DOHH2 (cell line): ENCODE measurements at regions not wholly inside any gene's neighbourhood (a gene's known extent, or its start where the extent isn't known, plus 50 kb on each side); places are given as distances from the start of the nearest gene placed in this dataset.

Experiments
- H3F3A ChIP-seq: fragments of 200-600 bp; sonication (generic), shearing (Covaris generic); 2 replicates; pipeline ENCODE4 v1.6.0; 2016; ENCODE audit warnings: antibody characterized with exemption, mild to moderate bottlenecking; ENCODE audit not compliant: control insufficient read depth, insufficient read depth
- H3K27ac ChIP-seq: fragments of 200-600 bp; sonication (generic); 2 replicates; pipeline ENCODE4 v1.5.1; 2014; ENCODE audit warnings: low read depth, mild to moderate bottlenecking, low read length, moderate library complexity
- H3K27me3 ChIP-seq: fragments of 200-600 bp; sonication (generic); 2 replicates; pipeline ENCODE4 v1.6.1; 2014; ENCODE audit warnings: mild to moderate bottlenecking, low read length, mixed read lengths; ENCODE audit not compliant: control insufficient read depth
- H3K36me3 ChIP-seq: fragments of 200-600 bp; sonication (generic); 2 replicates; pipeline ENCODE4 v1.6.1; 2014; ENCODE audit warnings: mild to moderate bottlenecking, low read length, moderate library complexity, mixed read lengths; ENCODE audit not compliant: control insufficient read depth
- H3K4me1 ChIP-seq: fragments of 200-600 bp; sonication (generic); 2 replicates; pipeline ENCODE4 v1.6.1; 2014; ENCODE audit warnings: mild to moderate bottlenecking, low read length, mixed read lengths; ENCODE audit not compliant: control insufficient read depth
- H3K4me2 ChIP-seq: fragments of 200-600 bp; sonication (generic); 2 replicates; pipeline ENCODE4 v1.6.0; 2014; ENCODE audit warnings: mild to moderate bottlenecking, low read length, moderate library complexity
- H3K4me3 ChIP-seq: fragments of 200-600 bp; sonication (generic); 2 replicates; pipeline ENCODE4 v1.5.1; 2014; ENCODE audit warnings: mild to moderate bottlenecking, low read length, mixed read lengths
- H3K79me2 ChIP-seq: fragments of 200-600 bp; sonication (generic); 2 replicates; pipeline ENCODE4 v1.6.1; 2014; ENCODE audit warnings: mild to moderate bottlenecking, low read length, mixed read lengths; ENCODE audit not compliant: control insufficient read depth
- H3K9me2 ChIP-seq: fragments of 200-600 bp; sonication (generic); replicated peaks from 2 replicates; pipeline ENCODE4 v1.6.1; 2014; ENCODE audit warnings: mild to moderate bottlenecking, low read length, mixed read lengths; ENCODE audit not compliant: control insufficient read depth
- H3K9me3 ChIP-seq: fragments of 200-600 bp; sonication (generic); 2 replicates; pipeline ENCODE4 v1.6.1; 2014; ENCODE audit warnings: antibody characterized with exemption, low read length, mixed read lengths; ENCODE audit not compliant: control insufficient read depth, insufficient read depth
- H4K20me1 ChIP-seq: fragments of 200-600 bp; sonication (generic); 2 replicates; pipeline ENCODE4 v1.6.0; 2014; ENCODE audit warnings: low read depth, mild to moderate bottlenecking, antibody characterized with exemption, low read length, moderate library complexity; ENCODE audit not compliant: control insufficient read depth, insufficient read depth
- CTCF ChIP-seq: fragments of 200-600 bp; sonication (generic); IDR thresholded peaks from one replicate; pipeline ENCODE4 v1.5.1; 2014; ENCODE audit warnings: antibody characterized with exemption, mild to moderate bottlenecking, low read depth, low read length; ENCODE audit not compliant: poor library complexity, severe bottlenecking
- EZH2phosphoT487 ChIP-seq: fragments of 200-600 bp; sonication (generic); IDR thresholded peaks from 2 replicates; pipeline ENCODE4 v1.6.1; 2017; ENCODE audit warnings: borderline replicate concordance, mild to moderate bottlenecking, antibody characterized with exemption, low read length, moderate library complexity, mixed read lengths

- Histone ChIP-seq H3K9me2 (no peaks in the 10 kb centered on the region), H3F3A (peaks cover 2% of the 10 kb centered on the region; the same call in 1 of the 2 replicates), H3K4me1 (no peaks in the 10 kb centered on the region), H3K4me2 (no peak overlapping the region), H3K27ac (no peak overlapping the region), H3K27me3 (no peaks in the 10 kb centered on the region), H4K20me1 (no peaks in the 10 kb centered on the region), H3K79me2 (no peaks in the 10 kb centered on the region), H3K36me3 (no peaks in the 10 kb centered on the region), H3K9me3 (no peaks in the 10 kb centered on the region), H3K4me3 (no peak overlapping the region)
- TF ChIP-seq CTCF (no peak), EZH2phosphoT487 (no peak)
Measured at GRCh38 chr21:25384782-25385181, 222.5 kb downstream of the MRPL39 start.

- Histone ChIP-seq H3K27ac (no peak overlapping the region), H3K9me3 (no peaks in the 10 kb centered on the region)
Measured at GRCh38 chr21:25383545-25383944, 223.7 kb downstream of the MRPL39 start.

GRCh38 chr21:25381936-25382452, 225.3 kb downstream of the MRPL39 start:
- no peaks in the 10 kb centered on the region for H4K20me1 ChIP-seq
- H3F3A ChIP-seq, result peaks cover 2% of the 10 kb centered on the region; the same call in 1 of the 2 replicates

More at GRCh38 chr21:25383545-25383944, 223.7 kb downstream of the MRPL39 start:
- Histone ChIP-seq H3F3A (peaks cover 2% of the 10 kb centered on the region; the same call in 1 of the 2 replicates), H3K4me2 (no peak overlapping the region), H3K36me3 (no peaks in the 10 kb centered on the region), H3K4me3 (no peak overlapping the region), H3K9me2 (no peaks in the 10 kb centered on the region), H3K79me2 (no peaks in the 10 kb centered on the region), H3K27me3 (no peaks in the 10 kb centered on the region), H3K4me1 (no peaks in the 10 kb centered on the region), H4K20me1 (no peaks in the 10 kb centered on the region)
- TF ChIP-seq EZH2phosphoT487, result no peak
- TF ChIP-seq CTCF, result no peak

More at GRCh38 chr21:25381936-25382452, 225.3 kb downstream of the MRPL39 start:
- no peak overlapping the region for H3K4me3 ChIP-seq
- H3K4me1 ChIP-seq, result no peaks in the 10 kb centered on the region
- H3K27me3 ChIP-seq, result no peaks in the 10 kb centered on the region
- TF ChIP-seq EZH2phosphoT487 (no peak), CTCF (no peak)
- H3K4me2 ChIP-seq, result no peak overlapping the region
- H3K79me2 ChIP-seq, result no peaks in the 10 kb centered on the region
- no peaks in the 10 kb centered on the region for H3K9me2 ChIP-seq
- no peak overlapping the region for H3K27ac ChIP-seq
- H3K36me3 ChIP-seq, result no peaks in the 10 kb centered on the region
- no peaks in the 10 kb centered on the region for H3K9me3 ChIP-seq
